ENCODE measurements at regions not wholly inside any gene's neighbourhood (a gene's known extent, or its start where the extent isn't known, plus 50 kb on each side); places are given as distances from the start of the nearest gene placed in this dataset.
"Not testable (repeated sequence)": the region's sequence is repeated elsewhere in the genome, so short reads cannot be mapped to it uniquely, and the experiment has no call there.

- no peak for DNase-seq (ENCODE audit: low read depth in 3 of 3, low spot score in 2 of 3)
These were observed 841.2 kb downstream of the CDH8 start for GRCh38 chr16:61195006-61195405.

GRCh38 chr16:61194573-61194972, 841.7 kb downstream of the CDH8 start:
- DNase-seq (ENCODE audit: low read depth in 3 of 3, low spot score in 2 of 3), result no peak

GRCh38 chr16:61182391-61182790, 853.8 kb downstream of the CDH8 start:
- no peak for DNase-seq (ENCODE audit: low read depth in 3 of 3, low spot score in 2 of 3)

DNA sequence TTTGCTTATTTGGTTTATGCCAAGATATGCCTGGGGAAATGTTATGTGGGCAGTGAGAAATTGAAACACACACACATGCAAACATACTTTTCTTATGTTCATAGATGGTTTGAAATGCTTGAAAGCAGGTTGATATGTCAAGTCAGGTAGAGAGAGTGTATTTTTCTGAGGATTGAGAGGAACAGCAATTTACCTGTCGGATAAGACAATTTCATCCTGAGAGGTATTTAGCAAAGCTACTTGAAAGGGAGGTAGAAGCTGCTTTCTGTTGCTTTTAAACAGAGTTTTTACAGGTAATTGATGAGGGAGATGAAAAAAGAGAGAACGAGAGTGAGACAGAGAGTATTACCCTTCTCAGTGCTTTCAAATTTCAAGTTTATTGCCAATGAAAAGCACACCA, 854.3 kb downstream of the CDH8 start:
- DNase-seq (ENCODE audit: low read depth in 3 of 3, low spot score in 2 of 3), result no peak

- DNase-seq (ENCODE audit: low read depth in 3 of 3, low spot score in 2 of 3), result no peak
These were observed 856.7 kb downstream of the CDH8 start for GRCh38 chr16:61179561-61179960.

DNA sequence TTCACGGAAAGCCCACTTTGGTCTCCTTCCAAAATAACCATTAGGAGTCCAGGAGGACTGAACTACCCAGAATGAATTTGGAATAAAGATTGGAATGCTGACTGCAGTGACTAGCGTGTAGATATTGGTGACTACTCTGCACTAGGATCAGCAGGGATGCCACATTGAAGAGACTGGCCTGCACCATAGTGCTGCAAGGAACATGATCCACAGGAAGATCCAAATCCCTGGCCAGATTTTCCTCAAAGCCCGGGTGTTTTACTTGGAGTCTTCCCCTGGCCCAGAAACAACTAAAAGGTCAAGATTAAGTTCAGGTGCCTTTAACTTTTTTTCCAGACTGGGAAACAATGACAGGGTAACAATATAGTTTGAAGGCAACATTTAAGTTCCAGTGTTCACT, 870.4 kb downstream of the CDH8 start:
- DNase-seq (ENCODE audit: low read depth in 3 of 3, low spot score in 2 of 3), result no peak

DNA sequence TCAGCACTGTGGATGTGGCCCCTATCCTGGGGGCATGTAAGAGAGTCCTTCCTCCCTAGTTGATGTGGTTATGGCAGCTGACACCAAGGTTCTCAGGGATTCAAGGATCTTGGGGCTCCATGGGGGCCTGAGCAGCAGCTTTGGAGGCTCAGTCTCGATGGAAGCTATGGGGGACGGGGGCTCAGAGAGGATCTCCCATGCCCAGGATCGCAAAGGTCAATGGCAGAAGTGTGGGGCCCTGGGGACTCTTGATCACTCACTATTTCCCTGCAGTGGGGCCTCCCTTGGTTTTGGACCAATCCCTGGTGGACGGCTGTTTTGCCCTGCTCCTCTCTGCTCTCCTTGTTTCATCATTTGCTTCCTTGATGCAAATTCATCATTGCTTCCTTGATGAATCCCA, 885.9 kb downstream of the CDH8 start:
- DNase-seq (ENCODE audit: low read depth in 3 of 3, low spot score in 2 of 3), result no peak

DNA sequence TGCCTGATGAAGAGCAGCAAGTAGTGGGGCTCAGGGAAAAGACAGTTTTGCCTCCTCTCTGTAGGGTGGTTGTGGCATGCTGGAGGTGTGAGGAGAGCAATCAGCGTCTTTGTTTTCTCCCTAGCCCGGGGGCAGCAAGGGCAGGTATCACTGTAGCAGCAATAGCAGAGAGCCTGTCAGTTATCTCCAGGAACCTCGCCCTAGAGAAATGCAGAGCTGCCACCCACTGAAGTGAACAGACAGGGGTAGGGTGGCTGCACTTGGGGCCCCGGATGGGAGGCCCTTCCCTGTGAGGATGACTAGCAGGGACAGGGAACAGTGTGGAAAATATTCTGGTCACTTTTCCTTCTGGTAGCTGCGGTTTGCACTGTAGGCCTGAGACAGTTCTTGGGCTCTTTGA, 886.5 kb downstream of the CDH8 start:
- no peak for DNase-seq (ENCODE audit: low read depth in 3 of 3, low spot score in 2 of 3)

GRCh38 chr16:61148930-61149329, 887.3 kb downstream of the CDH8 start:
- no peak for DNase-seq (ENCODE audit: low read depth in 3 of 3, low spot score in 2 of 3)

GRCh38 chr16:61146429-61146828, 889.8 kb downstream of the CDH8 start:
- no peak for DNase-seq (ENCODE audit: low read depth in 3 of 3, low spot score in 2 of 3)

DNA sequence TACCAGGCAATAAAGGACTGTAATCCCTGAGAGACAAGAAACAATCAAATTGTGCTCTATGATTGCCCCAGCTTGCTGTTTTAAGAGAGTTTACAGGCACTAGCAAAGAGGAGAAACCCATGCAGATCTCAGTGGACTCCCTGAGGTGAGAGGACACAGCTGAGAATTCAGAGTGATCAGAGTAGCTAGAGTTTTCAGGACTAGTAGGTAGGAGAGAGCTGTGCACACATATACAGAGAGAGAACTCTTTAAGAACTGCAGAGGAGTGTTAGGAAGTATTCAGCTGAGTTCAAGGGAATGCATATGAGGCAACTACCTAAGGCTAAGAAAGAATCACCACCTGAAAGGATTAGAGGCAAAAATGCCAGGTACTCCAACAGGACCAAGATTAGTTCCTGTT, 904.8 kb downstream of the CDH8 start:
- no peak for DNase-seq (ENCODE audit: low read depth in 3 of 3, low spot score in 2 of 3)

GRCh38 chr16:61128545-61129323, 907.5 kb downstream of the CDH8 start:
- no peak for DNase-seq (ENCODE audit: low read depth in 3 of 3, low spot score in 2 of 3)

- no peak for DNase-seq (ENCODE audit: low read depth in 3 of 3, low spot score in 2 of 3)
These were observed 930.7 kb downstream of the CDH8 start for GRCh38 chr16:61105544-61105943.

DNA sequence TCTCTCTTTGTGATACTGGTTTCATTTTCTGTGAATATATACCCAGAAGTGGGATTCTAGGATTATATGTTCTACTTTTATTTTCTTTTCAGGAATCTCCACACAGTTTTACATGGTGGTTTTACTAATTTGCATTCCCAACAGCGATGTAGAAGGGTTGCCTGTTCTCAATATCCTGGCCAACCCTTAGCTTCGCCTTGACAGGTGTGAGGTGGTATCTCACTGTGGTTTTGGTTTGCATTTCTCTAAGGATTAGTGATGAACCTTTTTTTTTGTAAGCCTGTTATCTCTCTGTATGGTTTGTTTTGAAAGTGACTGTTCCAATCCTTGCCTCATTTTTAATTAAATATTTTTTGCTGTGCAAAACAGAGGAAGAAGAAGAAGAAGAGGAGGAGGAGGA, 937.7 kb downstream of the CDH8 start:
- DNase-seq (ENCODE audit: low read depth in 3 of 3, low spot score in 2 of 3), result no peak

DNA sequence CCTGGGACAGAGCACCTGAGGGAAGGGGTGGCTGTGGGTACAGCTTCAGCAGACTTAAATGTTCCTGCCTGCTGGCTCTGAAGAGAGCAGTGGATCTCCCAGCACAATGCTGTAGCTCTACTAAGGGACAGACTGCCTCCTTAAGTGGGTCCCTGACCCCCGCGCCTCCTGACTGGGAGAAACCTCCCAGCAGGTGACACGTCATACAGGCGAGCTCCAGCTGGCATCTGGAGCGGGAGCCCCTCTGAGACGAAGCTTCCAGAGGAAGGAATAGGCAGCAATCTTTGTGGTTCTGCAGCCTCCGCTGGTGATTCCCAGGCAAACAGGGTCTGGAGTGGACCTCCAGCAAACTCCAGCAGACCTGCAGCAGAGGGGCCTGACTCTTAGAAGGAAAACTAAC, 944.9 kb downstream of the CDH8 start:
- not testable (repeated sequence) for DNase-seq (ENCODE audit: low read depth in 3 of 3, low spot score in 2 of 3)

DNA sequence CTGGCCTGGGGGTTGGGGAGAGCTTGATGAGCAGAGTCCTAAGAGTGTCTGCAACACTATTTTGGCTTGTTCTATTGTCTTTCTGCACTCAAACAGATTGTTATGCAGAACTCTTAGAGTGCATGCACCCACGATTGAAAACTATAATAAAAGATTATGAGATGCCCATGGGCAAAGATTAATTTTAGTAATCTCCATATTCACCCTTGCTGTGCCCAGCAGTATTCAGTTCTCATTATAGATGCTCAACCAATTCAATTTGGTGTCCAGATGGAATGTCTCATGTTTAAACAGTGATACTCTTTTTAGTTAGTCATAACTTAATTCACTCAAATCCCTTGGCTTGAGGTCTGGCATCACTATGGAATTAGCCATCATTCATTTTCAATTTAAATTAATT, 952.5 kb downstream of the CDH8 start:
- DNase-seq (ENCODE audit: low read depth in 3 of 3, low spot score in 2 of 3), result no peak

- DNase-seq (ENCODE audit: low read depth in 3 of 3, low spot score in 2 of 3), result no peak
These were observed 961.9 kb downstream of the CDH8 start for GRCh38 chr16:61074324-61074723.

DNA sequence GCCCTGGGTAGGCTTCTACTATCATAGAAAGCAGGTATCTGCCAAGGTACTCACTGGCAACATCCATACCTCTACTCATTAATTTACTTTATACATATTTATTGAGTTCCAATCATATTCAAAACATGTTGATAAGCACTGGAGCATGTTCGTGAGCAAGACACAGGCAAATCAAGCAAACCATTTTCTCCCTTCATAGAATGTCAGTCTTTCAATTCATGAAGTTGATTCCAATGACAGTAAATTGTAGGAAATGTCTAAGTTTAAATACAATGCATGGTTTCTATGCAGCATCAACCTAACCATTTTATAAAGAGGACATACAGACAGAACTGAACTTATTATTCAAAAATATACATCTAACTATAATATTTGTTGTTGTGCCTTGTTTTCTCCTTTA, 978.6 kb downstream of the CDH8 start:
- no peak for DNase-seq (ENCODE audit: low read depth in 3 of 3, low spot score in 2 of 3)

DNA sequence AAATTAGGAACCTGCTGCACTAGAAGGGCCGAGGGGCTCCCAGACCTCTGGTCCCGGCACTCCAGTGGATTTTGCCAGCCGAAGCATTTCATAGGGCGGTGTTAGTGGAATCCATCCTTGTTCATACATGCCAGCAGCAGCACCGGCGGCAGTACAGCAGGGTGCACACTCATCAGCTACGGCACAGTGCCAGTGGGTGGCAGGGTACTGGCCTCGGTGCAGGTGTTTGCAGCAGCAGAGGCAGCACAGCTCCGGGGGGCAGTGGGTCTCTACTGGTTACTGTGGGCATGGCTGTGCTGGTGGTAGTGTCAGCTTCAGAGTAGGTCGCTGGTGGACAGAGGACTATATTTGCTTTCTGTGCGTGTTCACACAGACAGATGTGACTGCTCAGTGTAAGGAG, 985.7 kb downstream of the CDH8 start:
- DNase-seq (ENCODE audit: low read depth in 3 of 3, low spot score in 2 of 3), result no peak

- DNase-seq (ENCODE audit: low read depth in 3 of 3, low spot score in 2 of 3), result no peak
These were observed 990.3 kb downstream of the CDH8 start for GRCh38 chr16:61045931-61046330.

- DNase-seq (ENCODE audit: low read depth in 3 of 3, low spot score in 2 of 3), result peak; percentile 6 to 29 (median 10)
These were observed 993.5 kb downstream of the CDH8 start for GRCh38 chr16:61042737-61043136.

GRCh38 chr16:61030616-61031015, 1005.6 kb downstream of the CDH8 start:
- DNase-seq (ENCODE audit: low read depth in 3 of 3, low spot score in 2 of 3), result no peak

Data from right renal cortex interstitium (tissue), 3 donors.